GM12878 (cell line): ENCODE measurements at regions not wholly inside any gene's neighbourhood (a gene's known extent, or its start where the extent isn't known, plus 50 kb on each side); places are given as distances from the start of the nearest gene placed in this dataset.

ENCODE experiments used
- ATAC-seq: fragments of 200-7000 bp; cut with Tn5 transposase; 3 replicates; pipeline ENCODE4 v1.9.1; 2020; ENCODE audit warnings: mild to moderate bottlenecking, moderate library complexity
- BruUV-seq: library from RNA; stranded (reverse); fragments of 400-500 nt; replicated peaks from 2 replicates; lab custom pipeline; 2021; lab: Mats Ljungman, UMichigan
- CTCF ChIA-PET: fragments of 300-600 bp; sonication (Branson Sonifier 250); formaldehyde crosslinking; extraction: SDS; loops from one replicate; lab custom pipeline; 2021; ENCODE audit warnings: inconsistent platforms; lab: Yijun Ruan, JAX
- POLR2A ChIA-PET: fragments of 350-600 bp; formaldehyde crosslinking; extraction: SDS; loops from one replicate; lab custom pipeline; 2021; ENCODE audit warnings: inconsistent platforms; lab: Charles Lee
- RAD21 ChIA-PET: fragments of 300-600 bp; sonication (Branson Sonifier 250); formaldehyde crosslinking; loops from one replicate; lab custom pipeline; 2023; ENCODE audit warnings: antibody characterized with exemption; ENCODE audit not compliant: unreplicated experiment; lab: Charles Lee
- SMC1A ChIA-PET: fragments of 300-600 bp; sonication (Branson Sonifier 250); formaldehyde crosslinking; loops from one replicate; lab custom pipeline; 2023; ENCODE audit not compliant: unreplicated experiment, uncharacterized antibody; lab: Charles Lee
- DNase-seq: peaks from one replicate; pipeline ENCODE4 v3.0.0-alpha.2; 2011; ENCODE audit warnings: low read depth, low spot score
- FAIRE-seq: peaks from 3 replicates; lab custom pipeline; 2011; peaks lifted over from hg19 to GRCh38; lab: Jason Lieb, UNC
- H2AFZ ChIP-seq: 2 replicates; pipeline ENCODE4 v1.6.0; 2011; ENCODE audit warnings: low read depth, low read length, control low read depth; ENCODE audit not compliant: control insufficient read depth
- H3K27ac ChIP-seq: 2 replicates; pipeline ENCODE4 v1.5.1; 2011; ENCODE audit warnings: control low read depth; ENCODE audit not compliant: control insufficient read depth, insufficient read depth
- H3K27me3 ChIP-seq, 2 experiments: replicated peaks in 1 of 2; 2 replicates each; pipeline versions ENCODE4 v1.6.0 to v1.6.1; 2011; ENCODE audit warnings: low read length in 1 of 2; ENCODE audit not compliant: control insufficient read depth in 2 of 2, insufficient read depth in 2 of 2
- H3K36me3 ChIP-seq, 2 experiments: 2 replicates each; pipeline ENCODE4 v1.5.1; 2011; ENCODE audit warnings: low read length in 1 of 2; ENCODE audit not compliant: control insufficient read depth in 2 of 2, insufficient read depth in 2 of 2
- H3K4me1 ChIP-seq: 2 replicates; pipeline ENCODE4 v1.6.1; 2011; ENCODE audit warnings: mild to moderate bottlenecking, low read length, moderate library complexity, mixed read lengths; ENCODE audit not compliant: control insufficient read depth, insufficient read depth
- H3K4me2 ChIP-seq: 2 replicates; pipeline ENCODE4 v1.6.0; 2011; ENCODE audit warnings: control low read depth; ENCODE audit not compliant: control insufficient read depth, insufficient read depth
- H3K4me3 ChIP-seq: fragments of 200-600 bp; sonication (generic); 2 replicates; pipeline ENCODE4 v1.5.1; 2016
- H3K79me2 ChIP-seq: 2 replicates; pipeline ENCODE4 v1.6.0; 2011; ENCODE audit warnings: low read length; ENCODE audit not compliant: control insufficient read depth, insufficient read depth
- H3K9ac ChIP-seq: 2 replicates; pipeline ENCODE4 v1.8.0; 2011; ENCODE audit warnings: low read length, control low read depth, mixed read lengths; ENCODE audit not compliant: control insufficient read depth, insufficient read depth
- H3K9me3 ChIP-seq: replicated peaks from 3 replicates; pipeline ENCODE4 v1.5.1; 2011; ENCODE audit warnings: mild to moderate bottlenecking, low read length; ENCODE audit not compliant: control insufficient read depth, insufficient read depth
- H4K20me1 ChIP-seq: 2 replicates; pipeline ENCODE4 v1.6.0; 2011; ENCODE audit not compliant: control insufficient read depth, insufficient read depth
- ASH2L ChIP-seq: fragments of 300-600, 200-600 bp; sonication (generic); IDR thresholded peaks from 2 replicates; pipeline ENCODE4 v1.6.1; 2017; ENCODE audit warnings: low read depth, mild to moderate bottlenecking, borderline replicate concordance
- BCLAF1 ChIP-seq: fragments of 450-650 bp; IDR thresholded peaks from 2 replicates; pipeline ENCODE4 v1.6.1; 2017; ENCODE audit warnings: antibody characterized with exemption, mild to moderate bottlenecking, moderate library complexity
- BMI1 ChIP-seq: fragments of 450-650 bp; IDR thresholded peaks from 2 replicates; pipeline ENCODE4 v1.6.1; 2016; ENCODE audit warnings: mild to moderate bottlenecking, moderate library complexity, borderline replicate concordance
- CBFB ChIP-seq: IDR thresholded peaks from 2 replicates; pipeline ENCODE4 v1.6.1; 2016; ENCODE audit warnings: antibody characterized with exemption, low read depth
- EED ChIP-seq: sonication (generic); IDR thresholded peaks from 2 replicates; pipeline ENCODE4 v1.6.1; 2016; ENCODE audit warnings: antibody characterized with exemption, low read depth
- FOS ChIP-seq: IDR thresholded peaks from 3 replicates; pipeline ENCODE4 v1.6.1; 2011; ENCODE audit warnings: borderline replicate concordance; ENCODE audit not compliant: insufficient read length; ENCODE audit errors: extremely low read depth
- POLR2AphosphoS5 ChIP-seq: IDR thresholded peaks from 2 replicates; pipeline ENCODE4 v1.6.1; 2011; ENCODE audit warnings: mild to moderate bottlenecking, low read length, inconsistent platforms
- RAD51 ChIP-seq: fragments of 450-650 bp; IDR thresholded peaks from 2 replicates; pipeline ENCODE4 v1.6.1; 2016; ENCODE audit warnings: moderate library complexity, mild to moderate bottlenecking, inconsistent platforms
- RB1 ChIP-seq: fragments of 450-650 bp; formaldehyde crosslinking; IDR thresholded peaks from 2 replicates; pipeline ENCODE4 v1.6.1; 2017; ENCODE audit warnings: mild to moderate bottlenecking, borderline replicate concordance
- RCOR1 ChIP-seq: conservative IDR thresholded peaks from 2 replicates; pipeline ENCODE4 v1.6.1; 2012; ENCODE audit warnings: low read depth, low read length, improper control_type of control experiment
- TAF1 ChIP-seq: IDR thresholded peaks from 2 replicates; pipeline ENCODE4 v1.6.1; 2011; ENCODE audit warnings: mild to moderate bottlenecking, low read depth, low read length, borderline replicate concordance
- ZNF687 ChIP-seq: fragments of 450-650 bp; IDR thresholded peaks from 2 replicates; pipeline ENCODE4 v1.6.1; 2017; ENCODE audit warnings: mild to moderate bottlenecking, moderate library complexity
- WGBS: methylation state at CpG from one replicate; pipeline ENCODE4 v1.1.6; 2016; ENCODE audit warnings: low lambda C conversion rate; ENCODE audit not compliant: insufficient replicate concordance, insufficient coverage; ENCODE audit errors: missing lambda C conversion rate; 5-methylcytosine and 5-hydroxymethylcytosine counted together
- in situ Hi-C: fragments of 300-500 bp; cut with MboI; formaldehyde crosslinking; loops from 9 replicates; pipeline ENCODE4 v1.14.3; 2018; ENCODE audit warnings: mixed read lengths
- intact Hi-C: fragments of 100-400 bp; cut with micrococcal nuclease; formaldehyde crosslinking; loops from one replicate; pipeline ENCODE4 v1.14.2; 2022; ENCODE audit not compliant: unreplicated experiment
- TF ChIP-seq, protein P1 (sequence below): fragments of 450-650 bp; IDR thresholded peaks from 2 replicates; pipeline ENCODE4 v1.6.1; 2017; ENCODE audit warnings: low read depth, mild to moderate bottlenecking, moderate library complexity

GRCh38 chr16:76162046-76162445 is 115.2 kb upstream of the CNTNAP4 start (continued):
- no peak for TF ChIP-seq EED

GRCh38 chr16:76164970-76165558 is 112.1 kb upstream of the CNTNAP4 start:
- Histone ChIP-seq H3K4me1 (no peaks in the 10 kb centered on the region), H4K20me1 (no peaks in the 10 kb centered on the region), H3K27me3 (no peaks in the 10 kb centered on the region), H3K9ac (no peak overlapping the region), H3K4me3 (no peak overlapping the region), H3K36me3 (no peaks in the 10 kb centered on the region), H3K79me2 (no peaks in the 10 kb centered on the region), H3K4me2 (no peak overlapping the region), H2AFZ (no peak overlapping the region), H3K27ac (peak overlapping the region; percentile 2; the same call in 1 of the 2 replicates), H3K9me3 (no peaks in the 10 kb centered on the region)
- RAD21 ChIA-PET = interaction anchor here (1.0 kb wide), 1 partner anchor 411 kb away, joined by 4 read pairs; no protein-coding TSS in a partner anchor
- BruUV-seq = no TSS peak
- POLR2A ChIA-PET = no interaction called here
- DNase-seq = peak; percentile 21
- 26% methylated on average over 2 of the region's 2 CpGs for WGBS
- SMC1A ChIA-PET = interaction anchor here (0.7 to 1.6 kb wide), 3 partner anchors 15 to 414 kb away, joined by 3 read pairs; no protein-coding TSS in a partner anchor
- no peak for FAIRE-seq
- intact Hi-C loops = no loop called here
- CTCF ChIA-PET = interaction anchor here (1.2 to 1.5 kb wide), 2 partner anchors 13 to 1006 kb away, joined by 3 to 4 read pairs; no protein-coding TSS in a partner anchor
- peak; percentile 74 for ATAC-seq
- in situ Hi-C loops = no loop called here
- no peak for TF ChIP-seq BMI1
- no peak for TF ChIP-seq ASH2L
- TF ChIP-seq RAD51 = no peak
- TF ChIP-seq CBFB = no peak
- no peak for TF ChIP-seq TAF1
- TF ChIP-seq RB1 = no peak
- no peak for TF ChIP-seq ZNF687
- TF ChIP-seq, protein P1, sequence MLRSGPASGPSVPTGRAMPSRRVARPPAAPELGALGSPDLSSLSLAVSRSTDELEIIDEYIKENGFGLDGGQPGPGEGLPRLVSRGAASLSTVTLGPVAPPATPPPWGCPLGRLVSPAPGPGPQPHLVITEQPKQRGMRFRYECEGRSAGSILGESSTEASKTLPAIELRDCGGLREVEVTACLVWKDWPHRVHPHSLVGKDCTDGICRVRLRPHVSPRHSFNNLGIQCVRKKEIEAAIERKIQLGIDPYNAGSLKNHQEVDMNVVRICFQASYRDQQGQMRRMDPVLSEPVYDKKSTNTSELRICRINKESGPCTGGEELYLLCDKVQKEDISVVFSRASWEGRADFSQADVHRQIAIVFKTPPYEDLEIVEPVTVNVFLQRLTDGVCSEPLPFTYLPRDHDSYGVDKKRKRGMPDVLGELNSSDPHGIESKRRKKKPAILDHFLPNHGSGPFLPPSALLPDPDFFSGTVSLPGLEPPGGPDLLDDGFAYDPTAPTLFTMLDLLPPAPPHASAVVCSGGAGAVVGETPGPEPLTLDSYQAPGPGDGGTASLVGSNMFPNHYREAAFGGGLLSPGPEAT = peak; percentile 74; the same call in 1 of the 2 replicates
- TF ChIP-seq BCLAF1 = no peak
- no peak for TF ChIP-seq FOS
- TF ChIP-seq POLR2AphosphoS5 = no peak
- no peak for TF ChIP-seq RCOR1
